ENCODE measurements at regions not wholly inside any gene's neighbourhood (a gene's known extent, or its start where the extent isn't known, plus 50 kb on each side); places are given as distances from the start of the nearest gene placed in this dataset.
"Not testable (repeated sequence)": the region's sequence is repeated elsewhere in the genome, so short reads cannot be mapped to it uniquely, and the experiment has no call there.

GRCh38 chr6:48378884-48379407 lies 267.9 kb upstream of the PTCHD4 start:
- no peak for DNase-seq
- Mint-ChIP-seq H3K36me3 (ENCODE audit: low read depth) (no peaks in the 10 kb centered on the region), H3K27me3 (ENCODE audit: low read depth, poor library complexity) (no peaks in the 10 kb centered on the region), H3K4me3 (no peak overlapping the region), H3K4me1 (no peaks in the 10 kb centered on the region), H3K27ac (no peak overlapping the region), H3K9me3 (no peaks in the 10 kb centered on the region)
- no peak for TF ChIP-seq CTCF (IDR thresholded peaks at IDR 0.05)

- no peaks in the 10 kb centered on the region for H3K27me3 Mint-ChIP-seq (ENCODE audit: low read depth, poor library complexity)
- H3K9me3 Mint-ChIP-seq, result peaks cover under 1% of the 10 kb centered on the region
Measured at GRCh38 chr6:48377115-48377514, 266.1 kb upstream of the PTCHD4 start.

GRCh38 chr6:48371226-48371625 lies 260.2 kb upstream of the PTCHD4 start:
- H3K27ac Mint-ChIP-seq; H3K27me3 Mint-ChIP-seq (ENCODE audit: low read depth, poor library complexity); H3K4me1 Mint-ChIP-seq; DNase-seq; H3K36me3 Mint-ChIP-seq (ENCODE audit: low read depth); H3K4me3 Mint-ChIP-seq: not testable (repeated sequence)
- H3K9me3 Mint-ChIP-seq, result peaks cover 20% of the 10 kb centered on the region

More at GRCh38 chr6:48377115-48377514, 266.1 kb upstream of the PTCHD4 start:
- no peak for TF ChIP-seq CTCF (IDR thresholded peaks at IDR 0.05)
- H3K4me3 Mint-ChIP-seq, result no peak overlapping the region
- no peaks in the 10 kb centered on the region for H3K4me1 Mint-ChIP-seq
- no peaks in the 10 kb centered on the region for H3K36me3 Mint-ChIP-seq (ENCODE audit: low read depth)
- no peak overlapping the region for H3K27ac Mint-ChIP-seq
- DNase-seq, result no peak

- Mint-ChIP-seq H3K4me1 (no peaks in the 10 kb centered on the region), H3K4me3 (no peak overlapping the region), H3K27me3 (ENCODE audit: low read depth, poor library complexity) (no peaks in the 10 kb centered on the region), H3K36me3 (ENCODE audit: low read depth) (peaks cover 6% of the 10 kb centered on the region), H3K27ac (no peak overlapping the region), H3K9me3 (peaks cover 20% of the 10 kb centered on the region)
- TF ChIP-seq CTCF (IDR thresholded peaks at IDR 0.05), result no peak
- no peak for DNase-seq
Measured at GRCh38 chr6:48369100-48369499, 258.1 kb upstream of the PTCHD4 start.

- H3K4me1 Mint-ChIP-seq, result no peaks in the 10 kb centered on the region
- H3K27me3 Mint-ChIP-seq (ENCODE audit: low read depth, poor library complexity), result peaks cover 3% of the 10 kb centered on the region
- no peak overlapping the region for H3K27ac Mint-ChIP-seq
- no peak for DNase-seq
- no peak overlapping the region for H3K4me3 Mint-ChIP-seq
- no peaks in the 10 kb centered on the region for H3K9me3 Mint-ChIP-seq
- no peaks in the 10 kb centered on the region for H3K36me3 Mint-ChIP-seq (ENCODE audit: low read depth)
- no peak for TF ChIP-seq CTCF (IDR thresholded peaks at IDR 0.05)
Measured at GRCh38 chr6:48325701-48326100, 214.7 kb upstream of the PTCHD4 start.

GRCh38 chr6:48318670-48319069 lies 207.7 kb upstream of the PTCHD4 start:
- Mint-ChIP-seq H3K4me1 (no peaks in the 10 kb centered on the region), H3K9me3 (no peaks in the 10 kb centered on the region), H3K4me3 (no peak overlapping the region), H3K36me3 (ENCODE audit: low read depth) (no peaks in the 10 kb centered on the region), H3K27ac (no peak overlapping the region), H3K27me3 (ENCODE audit: low read depth, poor library complexity) (peaks cover 3% of the 10 kb centered on the region)
- no peak for DNase-seq
- no peak for TF ChIP-seq CTCF (IDR thresholded peaks at IDR 0.05)
